K562 (cell line): ENCODE measurements at regions not wholly inside any gene's neighbourhood (a gene's known extent, or its start where the extent isn't known, plus 50 kb on each side); places are given as distances from the start of the nearest gene placed in this dataset.

Experiments
- ATAC-seq: fragments of 200-7000 bp; cut with Tn5 transposase; 3 replicates; pipeline ENCODE4 v1.9.1; 2020; ENCODE audit warnings: moderate library complexity
- BruUV-seq: library from RNA; stranded (reverse); fragments of 400-500 nt; replicated peaks from 2 replicates; lab custom pipeline; 2021; lab: Mats Ljungman, UMichigan
- CTCF ChIA-PET: fragments of 300-600 bp; formaldehyde crosslinking; extraction: SDS; loops from one replicate; lab custom pipeline; 2021; ENCODE audit warnings: low intra/inter-chr PET ratio; lab: Yijun Ruan, JAX
- POLR2A ChIA-PET: fragments of 300-600, 350-650 bp; sonication (Branson Sonifier 250); formaldehyde crosslinking; extraction: SDS; loops from one replicate; lab custom pipeline; 2021; ENCODE audit warnings: antibody characterized with exemption, inconsistent platforms; lab: Yijun Ruan, JAX
- DNase-seq, 4 experiments: peaks; one replicate each; pipeline versions ENCODE4 v3.0.0 to v3.0.0-alpha.2; 2011 to 2018; ENCODE audit warnings: low spot score in 3 of 4, mixed read lengths in 3 of 4; ENCODE audit errors: extremely low read depth in 1 of 4
- FAIRE-seq: peaks from 2 replicates; lab custom pipeline; 2011; peaks lifted over from hg19 to GRCh38; lab: Jason Lieb, UNC
- H2AFZ ChIP-seq: 2 replicates; pipeline ENCODE4 v1.6.0; 2011; ENCODE audit warnings: low read depth, low read length, control low read depth, inconsistent platforms
- H3K27ac ChIP-seq: fragments of 200-600 bp; 3 replicates; pipeline ENCODE4 v1.8.0; 2011; ENCODE audit warnings: low read depth, mild to moderate bottlenecking, control low read depth, inconsistent platforms, low read length, moderate library complexity, mixed read lengths; ENCODE audit errors: extremely low read depth
- H3K27me3 ChIP-seq, 2 experiments: fragments of 300-600 bp in 1 of 2; 2 replicates in 1 of 2; 3 replicates in 1 of 2; pipeline versions ENCODE4 v1.6.0 to v1.8.0; 2011; ENCODE audit warnings: inconsistent platforms in 2 of 2, low read length in 2 of 2, mild to moderate bottlenecking in 1 of 2, mixed read lengths in 1 of 2, moderate library complexity in 1 of 2; ENCODE audit not compliant: control insufficient read depth in 2 of 2, insufficient read depth in 2 of 2
- H3K36me3 ChIP-seq: fragments of 300-600 bp; 3 replicates; pipeline ENCODE4 v1.8.0; 2011; ENCODE audit warnings: mild to moderate bottlenecking, low read length, inconsistent platforms; ENCODE audit not compliant: control insufficient read depth, insufficient read depth
- H3K4me1 ChIP-seq, 2 experiments: fragments of 200-600 bp in 1 of 2; replicated peaks in 1 of 2; 2 replicates in 1 of 2; 3 replicates in 1 of 2; pipeline versions ENCODE4 v1.5.1 to v1.8.0; 2011; ENCODE audit warnings: inconsistent platforms in 2 of 2, low read length in 2 of 2, mild to moderate bottlenecking in 1 of 2, mixed read lengths in 1 of 2, moderate library complexity in 1 of 2; ENCODE audit not compliant: control insufficient read depth in 2 of 2, insufficient read depth in 2 of 2
- H3K4me2 ChIP-seq: 2 replicates; pipeline ENCODE4 v1.6.1; 2011; ENCODE audit warnings: low read length, control low read depth, inconsistent platforms, mixed read lengths; ENCODE audit not compliant: insufficient read depth
- H3K4me3 ChIP-seq: fragments of 200-600 bp; sonication (generic), shearing (Covaris generic); 2 replicates; pipeline ENCODE4 v1.5.1; 2016; ENCODE audit warnings: control low read depth, inconsistent platforms
- H3K79me2 ChIP-seq: fragments of 200-600 bp; 3 replicates; pipeline ENCODE4 v1.8.0; 2011; ENCODE audit warnings: low read length, inconsistent platforms; ENCODE audit not compliant: control insufficient read depth, insufficient read depth
- H3K9ac ChIP-seq, 2 experiments: 2 replicates each; pipeline versions ENCODE4 v1.6.0 to v1.6.1; 2011; ENCODE audit warnings: low read depth in 2 of 2, low read length in 2 of 2, control low read depth in 1 of 2, inconsistent platforms in 1 of 2, mild to moderate bottlenecking in 1 of 2, mixed read lengths in 1 of 2; ENCODE audit not compliant: insufficient read depth in 1 of 2
- H3K9me1 ChIP-seq: one replicate; pipeline ENCODE4 v1.6.0; 2011; ENCODE audit warnings: inconsistent platforms, mild to moderate bottlenecking, low read length, moderate library complexity; ENCODE audit not compliant: control insufficient read depth, insufficient read depth
- H3K9me3 ChIP-seq: replicated peaks from 2 replicates; pipeline ENCODE4 v1.5.1; 2011; ENCODE audit warnings: low read depth, low read length, inconsistent platforms; ENCODE audit not compliant: control insufficient read depth, insufficient read depth
- H4K20me1 ChIP-seq: replicated peaks from 2 replicates; pipeline ENCODE4 v1.6.1; 2011; ENCODE audit warnings: low read length, inconsistent platforms, mixed read lengths; ENCODE audit not compliant: control insufficient read depth, insufficient read depth
- ARID2 ChIP-seq: fragments of 450-650 bp; IDR thresholded peaks from 2 replicates; pipeline ENCODE4 v1.6.1; 2017; ENCODE audit warnings: antibody characterized with exemption, mild to moderate bottlenecking
- E2F3 ChIP-seq: fragments of 250-450 bp; sonication (Bioruptor Pico); IDR thresholded peaks from 2 replicates; pipeline ENCODE4 v1.4.0; 2020; ENCODE audit warnings: mild to moderate bottlenecking
- E4F1 ChIP-seq: fragments of 250-450 bp; sonication (Bioruptor Pico); IDR thresholded peaks from 2 replicates; pipeline ENCODE4 v1.5.0; 2021; ENCODE audit warnings: mild to moderate bottlenecking, borderline replicate concordance
- ETV5 ChIP-seq: sonication (generic); formaldehyde crosslinking; IDR thresholded peaks from 2 replicates; pipeline ENCODE4 v1.4.0; 2020; ENCODE audit warnings: low read depth, mild to moderate bottlenecking, missing genetic modification reagents
- HINFP ChIP-seq: fragments of 450-650 bp; conservative IDR thresholded peaks from 2 replicates; pipeline ENCODE4 v1.6.1; 2016; ENCODE audit warnings: missing genetic modification characterization, low read depth, mild to moderate bottlenecking, control low read depth, missing compliant biosample characterization
- HNRNPUL1 ChIP-seq: fragments of 200-400 bp; formaldehyde crosslinking; IDR thresholded peaks from 2 replicates; pipeline ENCODE4 v1.6.1; 2017; ENCODE audit warnings: low read length
- NONO ChIP-seq, 2 experiments: fragments of 200-400 bp in 1 of 2; fragments of 450-650 bp in 1 of 2; formaldehyde crosslinking in 1 of 2; IDR thresholded peaks; 2 replicates each; pipeline ENCODE4 v1.6.1; 2017; ENCODE audit warnings: low read depth in 2 of 2, mild to moderate bottlenecking in 2 of 2, moderate library complexity in 2 of 2, low read length in 1 of 2
- SRF ChIP-seq, 2 experiments: fragments of 250-450, 450-650 bp in 1 of 2; sonication (Bioruptor Pico) in 1 of 2; sonication (generic) in 1 of 2; formaldehyde crosslinking; IDR thresholded peaks; 2 replicates each; pipeline versions ENCODE4 v1.5.0 to v1.5.1; 2020 to 2022; ENCODE audit warnings: mild to moderate bottlenecking in 1 of 2, missing genetic modification reagents in 1 of 2
- SRSF3 ChIP-seq: fragments of 200-400 bp; formaldehyde crosslinking; IDR thresholded peaks from 2 replicates; pipeline ENCODE4 v1.6.1; 2016; ENCODE audit warnings: mild to moderate bottlenecking, low read length, moderate library complexity; ENCODE audit not compliant: insufficient read depth
- WHSC1 ChIP-seq: IDR thresholded peaks from one replicate; pipeline ENCODE4 v1.6.1; 2012; ENCODE audit warnings: low read length, control low read depth, inconsistent platforms
- ZNF785 ChIP-seq: fragments of 250-450 bp; sonication (Bioruptor Pico); IDR thresholded peaks from 2 replicates; pipeline ENCODE4 v1.4.0; 2020; ENCODE audit warnings: mild to moderate bottlenecking
- WGBS: fragments of 100-300 bp; shearing (Covaris generic); methylation state at CpG from one replicate; pipeline ENCODE4 v1.1.6; 2016; ENCODE audit warnings: low coverage, mixed read lengths; ENCODE audit not compliant: insufficient coverage; ENCODE audit errors: missing lambda C conversion rate; 5-methylcytosine and 5-hydroxymethylcytosine counted together
- in situ Hi-C: fragments of 300-500 bp; cut with MboI; formaldehyde crosslinking; loops from 4 replicates; pipeline ENCODE4 v1.15.0; 2018; ENCODE audit warnings: inconsistent platforms, mixed read lengths
- intact Hi-C: fragments of 100-400 bp; cut with micrococcal nuclease; formaldehyde crosslinking; loops from 2 replicates; pipeline ENCODE4 v1.14.2; 2022
- TF ChIP-seq, protein P1 (sequence below): fragments of 450-650 bp; IDR thresholded peaks from 2 replicates; pipeline ENCODE4 v1.6.1; 2016; ENCODE audit warnings: low read depth, mild to moderate bottlenecking, moderate library complexity

DNA sequence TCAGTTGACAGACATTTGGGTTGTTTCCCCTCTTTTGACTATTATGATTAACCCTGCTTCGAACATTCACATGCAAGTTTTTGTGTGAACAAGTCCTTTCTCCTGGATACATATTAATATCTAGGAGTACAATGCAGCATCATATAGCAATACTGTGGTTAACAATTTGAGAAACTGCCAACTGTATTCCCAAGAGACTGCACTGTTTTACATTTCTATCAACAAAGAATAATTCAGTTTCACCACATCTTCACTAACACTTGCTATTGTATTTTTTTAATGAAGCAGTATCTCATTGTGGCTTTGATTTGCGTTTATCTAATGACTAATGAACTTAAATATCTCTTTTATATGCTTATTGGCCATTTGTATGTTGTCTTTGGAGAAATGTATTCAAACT is 184.6 kb upstream of the NBEA start:
- Histone ChIP-seq H3K4me1 (no peaks in the 10 kb centered on the region), H4K20me1 (no peaks in the 10 kb centered on the region), H3K36me3 (no peaks in the 10 kb centered on the region), H3K9me3 (no peaks in the 10 kb centered on the region), H3K79me2 (no peaks in the 10 kb centered on the region), H3K9me1 (no peaks in the 10 kb centered on the region), H3K4me2 (no peak overlapping the region), H3K27me3 (no peaks in the 10 kb centered on the region), H3K27ac (no peak overlapping the region), H3K4me3 (no peak overlapping the region), H3K9ac (no peak overlapping the region), H2AFZ (no peak overlapping the region)
- ChIA-PET CTCF (no interaction called here), POLR2A (no interaction called here)
- intact Hi-C loops (no loop called here), in situ Hi-C loops (no loop called here)
- TF ChIP-seq ARID2 (no peak), NONO (IDR thresholded peaks at IDR 0.05; ENCODE audit: low read depth in 2 of 2, low read length in 1 of 2) (no peak), HINFP (no peak), E2F3 (no peak), E4F1 (CRISPR knock-in tag) (no peak), ETV5 (CRISPR knock-in tag) (no peak), SRSF3 (no peak), ZNF785 (CRISPR knock-in tag) (no peak), SRF (CRISPR knock-in tag; IDR thresholded peaks at IDR 0.05) (no peak), WHSC1 (no peak), HNRNPUL1 (no peak)
- TF ChIP-seq, protein P1, sequence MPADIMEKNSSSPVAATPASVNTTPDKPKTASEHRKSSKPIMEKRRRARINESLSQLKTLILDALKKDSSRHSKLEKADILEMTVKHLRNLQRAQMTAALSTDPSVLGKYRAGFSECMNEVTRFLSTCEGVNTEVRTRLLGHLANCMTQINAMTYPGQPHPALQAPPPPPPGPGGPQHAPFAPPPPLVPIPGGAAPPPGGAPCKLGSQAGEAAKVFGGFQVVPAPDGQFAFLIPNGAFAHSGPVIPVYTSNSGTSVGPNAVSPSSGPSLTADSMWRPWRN, result no peak
- DNase-seq (no peak), ATAC-seq (no peak), FAIRE-seq (no peak)
- 0% methylated on average over 2 of the region's 2 CpGs for WGBS
- BruUV-seq, result no TSS peak
